ENCODE measurements at regions not wholly inside any gene's neighbourhood (a gene's known extent, or its start where the extent isn't known, plus 50 kb on each side); places are given as distances from the start of the nearest gene placed in this dataset.

GRCh38 chr4:173807347-173807746 is 277.3 kb upstream of the HAND2 start:
- H3K79me2 ChIP-seq (ENCODE audit: control insufficient read depth in 1 of 2, insufficient read depth in 2 of 2, low read length in 2 of 2), result no peaks in the 10 kb centered on the region; a peak in 1 of 4 replicates
- no peak overlapping the region for H2BK120ac ChIP-seq (replicated peaks; ENCODE audit: low read depth, low read length)
- H3K79me1 ChIP-seq (ENCODE audit: low read depth, low read length), result no peaks in the 10 kb centered on the region
- H3K9ac ChIP-seq (replicated peaks in 1 of 4; ENCODE audit: extremely low read depth in 1 of 4, low read depth in 3 of 4, low read length in 3 of 4), result no peak overlapping the region
- no peak overlapping the region for H4K5ac ChIP-seq (ENCODE audit: insufficient read length, low read depth, low read length)
- no peaks in the 10 kb centered on the region; a peak in 1 of 7 replicates for H3K4me1 ChIP-seq (replicated peaks in 1 of 4; ENCODE audit: control insufficient read depth in 3 of 4, insufficient read depth in 4 of 4, low read length in 3 of 4)
- H4K8ac ChIP-seq (ENCODE audit: extremely low read depth, insufficient read depth, low read length), result no peak overlapping the region
- H4K91ac ChIP-seq (replicated peaks; ENCODE audit: insufficient read length, low read length), result no peak overlapping the region
- no peaks in the 10 kb centered on the region for H4K20me1 ChIP-seq (replicated peaks in 1 of 2; ENCODE audit: control insufficient read depth in 1 of 2, insufficient read depth in 2 of 2, low read length in 2 of 2)
- no peak overlapping the region for H3K4me3 ChIP-seq (ENCODE audit: extremely low read depth in 1 of 4, insufficient read depth in 2 of 4, low read depth in 3 of 4, low read length in 4 of 4)
- no peak overlapping the region for H3K56ac ChIP-seq (replicated peaks; ENCODE audit: insufficient read length, low read depth, low read length)
- no peaks in the 10 kb centered on the region for H3K23me2 ChIP-seq (ENCODE audit: low read depth, low read length)
- no peak for DNase-seq (ENCODE audit: low read depth in 1 of 2, low spot score in 2 of 2)
- H2AK5ac ChIP-seq (ENCODE audit: low read depth, low read length), result no peak overlapping the region
- H2BK20ac ChIP-seq (ENCODE audit: low read length), result no peak overlapping the region
- no peak overlapping the region for H3K18ac ChIP-seq (ENCODE audit: extremely low read depth, low read length)
- H3K4ac ChIP-seq (replicated peaks; ENCODE audit: insufficient read length, low read depth, low read length), result no peak overlapping the region
- no peak overlapping the region for H2AFZ ChIP-seq (ENCODE audit: low read length)
- ChIA-PET CTCF (ENCODE audit: partially characterized antibody) (no interaction called here), POLR2A (ENCODE audit: partially characterized antibody) (no interaction called here)
- H3K23ac ChIP-seq (ENCODE audit: insufficient read length), result no peak overlapping the region
- H3K9me3 ChIP-seq (ENCODE audit: insufficient read depth in 2 of 2, low read depth in 1 of 2, low read length in 1 of 2), result no peaks in the 10 kb centered on the region
- no peak overlapping the region for H2BK12ac ChIP-seq (ENCODE audit: low read depth, low read length)
- no peaks in the 10 kb centered on the region for H3K27me3 ChIP-seq (replicated peaks in 1 of 4; ENCODE audit: control insufficient read depth in 3 of 4, extremely low read depth in 1 of 4, insufficient read depth in 3 of 4, low read length in 3 of 4)
- H3K36me3 ChIP-seq (ENCODE audit: control insufficient read depth in 2 of 4, insufficient read depth in 4 of 4, low read length in 3 of 4), result no peaks in the 10 kb centered on the region
- no peak overlapping the region for H2BK5ac ChIP-seq (ENCODE audit: low read depth, low read length)
- no peak overlapping the region for H3K14ac ChIP-seq (ENCODE audit: insufficient read length)
- 82% methylated on average over 2 of the region's 2 CpGs; no CpG with 5 or more reads in 1 of the 2 experiments for WGBS, 2 experiments (ENCODE audit: extremely low coverage in 1 of 2, insufficient coverage in 1 of 2, insufficient read length in 1 of 2, insufficient replicate concordance in 2 of 2, low coverage in 1 of 2, low lambda C conversion rate in 2 of 2, missing lambda C conversion rate in 1 of 2)
- no peak overlapping the region for H3K4me2 ChIP-seq (ENCODE audit: insufficient read depth in 1 of 2, low read depth in 2 of 2, low read length in 2 of 2)
- no peak overlapping the region for H3K27ac ChIP-seq (ENCODE audit: low read depth, low read length)
- no peak for FAIRE-seq
- H2BK15ac ChIP-seq (ENCODE audit: low read length), result no peak overlapping the region
- TF ChIP-seq ATF3 (IDR thresholded peaks at IDR 0.05; ENCODE audit: insufficient read depth, low read depth, low read length) (no peak), KDM1A (IDR thresholded peaks at IDR 0.05; ENCODE audit: borderline replicate concordance, low read length) (no peak), GTF2F1 (IDR thresholded peaks at IDR 0.05; ENCODE audit: borderline replicate concordance, low read depth, low read length) (no peak), TAF1 (IDR thresholded peaks at IDR 0.05; ENCODE audit: low read depth, low read length) (no peak), RXRA (IDR thresholded peaks at IDR 0.05; ENCODE audit: insufficient read depth, low read depth, low read length) (no peak), TEAD4 (IDR thresholded peaks at IDR 0.05; ENCODE audit: low read depth, low read length) (no peak), CTCF (IDR thresholded peaks at IDR 0.05; ENCODE audit: control extremely low read depth in 1 of 3, insufficient read depth in 1 of 3, low read depth in 1 of 3, low read length in 3 of 3) (no peak), TAF7 (optimal IDR thresholded peaks at IDR 0.05; ENCODE audit: borderline replicate concordance, low read depth, low read length) (no peak), KDM4A (IDR thresholded peaks at IDR 0.05; ENCODE audit: low read depth, low read length, severe bottlenecking) (no peak), RNF2 (IDR thresholded peaks at IDR 0.05; ENCODE audit: borderline replicate concordance, low read depth, low read length, missing control alignments, poor library complexity, severe bottlenecking) (no peak), ASH2L (IDR thresholded peaks at IDR 0.05; ENCODE audit: low read length) (no peak), CBX5 (IDR thresholded peaks at IDR 0.05; ENCODE audit: low read depth, low read length) (no peak)
